Astrocyte (in vitro differentiated cells and primary cell): ENCODE measurements at regions not wholly inside any gene's neighbourhood (a gene's known extent, or its start where the extent isn't known, plus 50 kb on each side); places are given as distances from the start of the nearest gene placed in this dataset.

ENCODE experiments used
- EZH2 ChIP-seq: IDR thresholded peaks from 2 replicates; pipeline ENCODE4 v1.6.1; 2012; ENCODE audit warnings: mild to moderate bottlenecking, low read length, inconsistent platforms; ENCODE audit not compliant: insufficient read depth
- TF ChIP-seq, protein P1 (sequence below): IDR thresholded peaks from 2 replicates; pipeline ENCODE4 v1.5.1; 2011; ENCODE audit warnings: low read depth, mild to moderate bottlenecking, inconsistent platforms, low read length, moderate library complexity; ENCODE audit not compliant: insufficient read depth

- TF ChIP-seq, protein P1, sequence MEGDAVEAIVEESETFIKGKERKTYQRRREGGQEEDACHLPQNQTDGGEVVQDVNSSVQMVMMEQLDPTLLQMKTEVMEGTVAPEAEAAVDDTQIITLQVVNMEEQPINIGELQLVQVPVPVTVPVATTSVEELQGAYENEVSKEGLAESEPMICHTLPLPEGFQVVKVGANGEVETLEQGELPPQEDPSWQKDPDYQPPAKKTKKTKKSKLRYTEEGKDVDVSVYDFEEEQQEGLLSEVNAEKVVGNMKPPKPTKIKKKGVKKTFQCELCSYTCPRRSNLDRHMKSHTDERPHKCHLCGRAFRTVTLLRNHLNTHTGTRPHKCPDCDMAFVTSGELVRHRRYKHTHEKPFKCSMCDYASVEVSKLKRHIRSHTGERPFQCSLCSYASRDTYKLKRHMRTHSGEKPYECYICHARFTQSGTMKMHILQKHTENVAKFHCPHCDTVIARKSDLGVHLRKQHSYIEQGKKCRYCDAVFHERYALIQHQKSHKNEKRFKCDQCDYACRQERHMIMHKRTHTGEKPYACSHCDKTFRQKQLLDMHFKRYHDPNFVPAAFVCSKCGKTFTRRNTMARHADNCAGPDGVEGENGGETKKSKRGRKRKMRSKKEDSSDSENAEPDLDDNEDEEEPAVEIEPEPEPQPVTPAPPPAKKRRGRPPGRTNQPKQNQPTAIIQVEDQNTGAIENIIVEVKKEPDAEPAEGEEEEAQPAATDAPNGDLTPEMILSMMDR: no peak
- no peak for TF ChIP-seq EZH2
Measured at GRCh38 chr22:49492308-49492707, 335.4 kb downstream of the BRD1 start.
